Sigmoid colon (tissue), 4 donors: ENCODE measurements at regions not wholly inside any gene's neighbourhood (a gene's known extent, or its start where the extent isn't known, plus 50 kb on each side); places are given as distances from the start of the nearest gene placed in this dataset.

ENCODE experiments used
- EP300 ChIP-seq, 4 donors: sonication (generic); formaldehyde crosslinking; IDR thresholded peaks; one replicate each; pipeline ENCODE4 v1.6.1; 2017; ENCODE audit warnings: antibody characterized with exemption in 4 of 4
- POLR2A ChIP-seq, 2 donors: fragments of 450-650 bp; IDR thresholded peaks; one replicate each; pipeline ENCODE4 v1.6.1; 2016; ENCODE audit warnings: antibody characterized with exemption in 2 of 2, mild to moderate bottlenecking in 2 of 2, moderate library complexity in 2 of 2
- POLR2AphosphoS5 ChIP-seq, 4 donors: sonication (generic); formaldehyde crosslinking; IDR thresholded peaks; one replicate each; pipeline ENCODE4 v1.6.1; 2017; ENCODE audit warnings: antibody characterized with exemption in 4 of 4
- TF ChIP-seq, protein P1 (sequence below), 4 experiments: fragments of 450-650 bp in 3 of 4; fragments of 200-600 bp in 1 of 4; IDR thresholded peaks; one replicate each; pipeline ENCODE4 v1.5.1; 2016 to 2019; ENCODE audit warnings: antibody characterized with exemption in 4 of 4, mild to moderate bottlenecking in 3 of 4, moderate library complexity in 2 of 4

GRCh38 chr15:96924570-96924969, 594.1 kb downstream of the NR2F2 start:
- TF ChIP-seq, protein P1, sequence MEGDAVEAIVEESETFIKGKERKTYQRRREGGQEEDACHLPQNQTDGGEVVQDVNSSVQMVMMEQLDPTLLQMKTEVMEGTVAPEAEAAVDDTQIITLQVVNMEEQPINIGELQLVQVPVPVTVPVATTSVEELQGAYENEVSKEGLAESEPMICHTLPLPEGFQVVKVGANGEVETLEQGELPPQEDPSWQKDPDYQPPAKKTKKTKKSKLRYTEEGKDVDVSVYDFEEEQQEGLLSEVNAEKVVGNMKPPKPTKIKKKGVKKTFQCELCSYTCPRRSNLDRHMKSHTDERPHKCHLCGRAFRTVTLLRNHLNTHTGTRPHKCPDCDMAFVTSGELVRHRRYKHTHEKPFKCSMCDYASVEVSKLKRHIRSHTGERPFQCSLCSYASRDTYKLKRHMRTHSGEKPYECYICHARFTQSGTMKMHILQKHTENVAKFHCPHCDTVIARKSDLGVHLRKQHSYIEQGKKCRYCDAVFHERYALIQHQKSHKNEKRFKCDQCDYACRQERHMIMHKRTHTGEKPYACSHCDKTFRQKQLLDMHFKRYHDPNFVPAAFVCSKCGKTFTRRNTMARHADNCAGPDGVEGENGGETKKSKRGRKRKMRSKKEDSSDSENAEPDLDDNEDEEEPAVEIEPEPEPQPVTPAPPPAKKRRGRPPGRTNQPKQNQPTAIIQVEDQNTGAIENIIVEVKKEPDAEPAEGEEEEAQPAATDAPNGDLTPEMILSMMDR (IDR thresholded peaks at IDR 0.05), result no peak
- TF ChIP-seq POLR2AphosphoS5 (IDR thresholded peaks at IDR 0.05) (no peak), EP300 (IDR thresholded peaks at IDR 0.05) (no peak), POLR2A (IDR thresholded peaks at IDR 0.05) (no peak)
